Mesendoderm (in vitro differentiated cells): ENCODE measurements at regions not wholly inside any gene's neighbourhood (a gene's known extent, or its start where the extent isn't known, plus 50 kb on each side); places are given as distances from the start of the nearest gene placed in this dataset.
"Not testable (repeated sequence)": the region's sequence is repeated elsewhere in the genome, so short reads cannot be mapped to it uniquely, and the experiment has no call there.

Source experiments
- DNase-seq: peaks from one replicate; pipeline ENCODE4 v3.0.0; 2013
- H2AK5ac ChIP-seq: 2 replicates; pipeline ENCODE4 v1.6.1; 2013; ENCODE audit warnings: low read length, inconsistent platforms
- H2BK120ac ChIP-seq: 2 replicates; pipeline ENCODE4 v1.6.1; 2013; ENCODE audit warnings: low read depth, mild to moderate bottlenecking, low read length, moderate library complexity, mixed read lengths
- H2BK15ac ChIP-seq: replicated peaks from 2 replicates; pipeline ENCODE4 v1.6.1; 2013; ENCODE audit warnings: low read depth, mild to moderate bottlenecking, moderate library complexity
- H2BK5ac ChIP-seq: 2 replicates; pipeline ENCODE4 v1.6.1; 2013; ENCODE audit warnings: low read length, inconsistent platforms
- H3K18ac ChIP-seq: 2 replicates; pipeline ENCODE4 v1.6.1; 2013; ENCODE audit warnings: mild to moderate bottlenecking, low read length, mixed read lengths
- H3K23ac ChIP-seq: one replicate; pipeline ENCODE4 v1.6.1; 2013; ENCODE audit warnings: low read length
- H3K27ac ChIP-seq: 2 replicates; pipeline ENCODE4 v1.5.1; 2013; ENCODE audit warnings: low read depth, mild to moderate bottlenecking, inconsistent platforms, low read length, moderate library complexity
- H3K27me3 ChIP-seq: 2 replicates; pipeline ENCODE4 v1.6.1; 2013; ENCODE audit warnings: low read length, control low read depth, mild to moderate bottlenecking, inconsistent platforms; ENCODE audit not compliant: insufficient read depth, poor library complexity
- H3K36me3 ChIP-seq: 2 replicates; pipeline ENCODE4 v1.6.1; 2013; ENCODE audit warnings: low read length, inconsistent platforms; ENCODE audit not compliant: control insufficient read depth, insufficient read depth
- H3K4ac ChIP-seq: one replicate; pipeline ENCODE4 v1.6.1; 2013; ENCODE audit warnings: low read depth, mild to moderate bottlenecking, low read length, moderate library complexity
- H3K4me1 ChIP-seq: 2 replicates; pipeline ENCODE4 v1.6.1; 2013; ENCODE audit warnings: low read depth, low read length, inconsistent platforms; ENCODE audit not compliant: control insufficient read depth
- H3K4me2 ChIP-seq: 2 replicates; pipeline ENCODE4 v1.6.1; 2013; ENCODE audit warnings: low read length
- H3K4me3 ChIP-seq: 2 replicates; pipeline ENCODE4 v1.5.1; 2013; ENCODE audit warnings: mild to moderate bottlenecking, low read length
- H3K56ac ChIP-seq: one replicate; pipeline ENCODE4 v1.6.1; 2013; ENCODE audit warnings: low read length
- H3K79me1 ChIP-seq: 2 replicates; pipeline ENCODE4 v1.6.1; 2013; ENCODE audit warnings: low read length, inconsistent platforms
- H3K79me2 ChIP-seq: 2 replicates; pipeline ENCODE4 v1.6.1; 2013; ENCODE audit warnings: mild to moderate bottlenecking, low read length; ENCODE audit not compliant: control insufficient read depth, insufficient read depth
- H3K9ac ChIP-seq: 2 replicates; pipeline ENCODE4 v1.6.1; 2013; ENCODE audit warnings: low read length, inconsistent platforms
- H4K5ac ChIP-seq: one replicate; pipeline ENCODE4 v1.6.1; 2013; ENCODE audit warnings: low read length
- H4K8ac ChIP-seq: one replicate; pipeline ENCODE4 v1.6.1; 2013; ENCODE audit warnings: low read depth, mild to moderate bottlenecking, control low read depth, low read length, moderate library complexity
- WGBS: extraction: QIAGEN DNeasy Blood & Tissue Kit; methylation state at CpG from one replicate; pipeline ENCODE4 v1.1.7; 2013; ENCODE audit warnings: low lambda C conversion rate, missing lambda C conversion rate; ENCODE audit not compliant: insufficient coverage; ENCODE audit errors: extremely low coverage; 5-methylcytosine and 5-hydroxymethylcytosine counted together

DNA sequence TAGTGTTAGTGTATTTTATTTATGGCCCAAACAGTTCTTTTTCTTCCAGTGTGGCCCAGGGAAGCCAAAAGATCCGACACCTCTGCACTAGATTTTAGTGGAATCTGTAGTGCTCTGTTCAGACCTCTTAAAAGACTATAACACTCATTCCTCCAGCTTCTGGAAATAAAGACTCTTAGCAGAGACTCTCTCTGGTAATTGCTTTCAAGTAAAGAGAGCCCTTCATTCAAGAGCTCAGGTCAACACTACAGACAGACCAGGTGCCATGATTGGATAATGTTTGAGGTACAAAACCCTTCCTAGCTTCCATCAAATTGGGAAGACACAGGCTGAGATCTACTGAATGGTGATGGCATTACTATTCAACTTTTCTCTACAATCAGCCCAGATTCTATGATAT lies 255.8 kb downstream of the PRDM9 start:
- H2BK5ac ChIP-seq, result no peak overlapping the region
- no peak overlapping the region for H4K8ac ChIP-seq
- no peak overlapping the region for H3K4me3 ChIP-seq
- H3K4me1 ChIP-seq, result no peaks in the 10 kb centered on the region
- no peak overlapping the region for H2AK5ac ChIP-seq
- H3K4me2 ChIP-seq, result no peak overlapping the region
- no peak overlapping the region for H3K18ac ChIP-seq
- H3K27ac ChIP-seq, result no peak overlapping the region
- no peaks in the 10 kb centered on the region for H3K79me2 ChIP-seq
- no peak overlapping the region for H2BK15ac ChIP-seq
- no peak overlapping the region for H2BK120ac ChIP-seq
- H3K4ac ChIP-seq, result no peak overlapping the region
- H3K27me3 ChIP-seq, result no peaks in the 10 kb centered on the region
- H3K36me3 ChIP-seq, result no peaks in the 10 kb centered on the region
- no peak overlapping the region for H3K9ac ChIP-seq
- no peaks in the 10 kb centered on the region for H3K79me1 ChIP-seq
- H3K56ac ChIP-seq, result no peak overlapping the region
- WGBS, result no CpG with 5 or more reads among the region's 1 CpG
- no peak overlapping the region for H3K23ac ChIP-seq
- H4K5ac ChIP-seq, result no peak overlapping the region
- DNase-seq, result no peak

DNA sequence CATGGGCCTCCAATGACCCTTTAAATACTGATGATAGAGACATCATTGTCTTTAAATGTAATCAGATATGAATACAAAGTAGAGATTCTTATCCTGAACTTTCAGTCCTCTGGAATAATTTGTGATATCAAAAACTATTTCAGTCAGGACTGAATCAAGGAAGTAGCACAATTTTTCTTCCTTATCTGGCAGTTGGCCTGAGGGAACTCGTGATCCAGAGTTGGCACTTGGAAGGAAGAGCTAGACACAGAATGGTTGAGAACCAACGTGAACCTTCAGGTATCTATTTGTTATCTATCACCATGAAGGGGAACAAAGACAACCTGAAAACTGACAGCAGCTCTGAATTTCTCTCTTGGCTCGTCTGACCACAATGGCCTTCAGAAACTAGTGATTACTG lies 269.3 kb downstream of the PRDM9 start:
- H3K4me1 ChIP-seq, result no peaks in the 10 kb centered on the region
- peak; percentile 10 for DNase-seq
- H4K8ac ChIP-seq, result no peak overlapping the region
- no peak overlapping the region for H4K5ac ChIP-seq
- no peak overlapping the region for H3K27ac ChIP-seq
- no peak overlapping the region for H2BK5ac ChIP-seq
- no peak overlapping the region for H3K4ac ChIP-seq
- no peak overlapping the region for H2BK15ac ChIP-seq
- WGBS, result no CpG with 5 or more reads among the region's 3 CpGs
- H3K4me3 ChIP-seq, result no peak overlapping the region
- no peak overlapping the region for H2AK5ac ChIP-seq
- H3K23ac ChIP-seq, result no peak overlapping the region
- no peaks in the 10 kb centered on the region for H3K79me2 ChIP-seq
- H3K27me3 ChIP-seq, result no peaks in the 10 kb centered on the region
- no peaks in the 10 kb centered on the region for H3K79me1 ChIP-seq
- no peaks in the 10 kb centered on the region for H3K36me3 ChIP-seq
- no peak overlapping the region for H3K9ac ChIP-seq
- H3K4me2 ChIP-seq, result no peak overlapping the region
- H3K18ac ChIP-seq, result no peak overlapping the region
- H3K56ac ChIP-seq, result no peak overlapping the region
- H2BK120ac ChIP-seq, result no peak overlapping the region

DNA sequence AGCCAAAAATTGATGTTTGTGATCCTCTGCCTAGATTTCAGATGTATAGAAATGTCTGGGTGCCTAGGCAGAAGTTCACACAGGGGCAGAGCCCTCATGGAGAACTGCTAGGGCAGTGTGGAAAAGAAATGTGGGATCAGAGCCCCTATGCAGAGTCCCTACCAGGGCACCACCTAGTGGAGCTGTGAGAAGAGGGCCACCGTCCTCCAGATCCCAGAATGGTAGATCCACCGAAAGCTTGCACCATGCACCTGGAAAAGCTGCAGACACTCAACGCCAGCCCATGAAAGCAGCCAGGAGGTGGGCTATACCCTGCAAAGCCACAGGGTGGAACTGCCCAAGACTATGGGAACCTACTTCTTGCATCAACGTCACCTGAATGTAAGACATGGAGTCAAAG lies 292.9 kb downstream of the PRDM9 start:
- not testable (repeated sequence) for H3K18ac ChIP-seq, H2BK15ac ChIP-seq, H3K79me1 ChIP-seq, H3K36me3 ChIP-seq, H3K4me1 ChIP-seq, H3K9ac ChIP-seq, H2AK5ac ChIP-seq, H2BK120ac ChIP-seq, H3K23ac ChIP-seq, H3K79me2 ChIP-seq, H2BK5ac ChIP-seq, H3K56ac ChIP-seq, H4K5ac ChIP-seq, H3K27me3 ChIP-seq, H3K4me2 ChIP-seq, H3K4me3 ChIP-seq, H4K8ac ChIP-seq, H3K27ac ChIP-seq, H3K4ac ChIP-seq
- DNase-seq, result peak; percentile 37
- WGBS, result no CpG with 5 or more reads among the region's 4 CpGs

DNA sequence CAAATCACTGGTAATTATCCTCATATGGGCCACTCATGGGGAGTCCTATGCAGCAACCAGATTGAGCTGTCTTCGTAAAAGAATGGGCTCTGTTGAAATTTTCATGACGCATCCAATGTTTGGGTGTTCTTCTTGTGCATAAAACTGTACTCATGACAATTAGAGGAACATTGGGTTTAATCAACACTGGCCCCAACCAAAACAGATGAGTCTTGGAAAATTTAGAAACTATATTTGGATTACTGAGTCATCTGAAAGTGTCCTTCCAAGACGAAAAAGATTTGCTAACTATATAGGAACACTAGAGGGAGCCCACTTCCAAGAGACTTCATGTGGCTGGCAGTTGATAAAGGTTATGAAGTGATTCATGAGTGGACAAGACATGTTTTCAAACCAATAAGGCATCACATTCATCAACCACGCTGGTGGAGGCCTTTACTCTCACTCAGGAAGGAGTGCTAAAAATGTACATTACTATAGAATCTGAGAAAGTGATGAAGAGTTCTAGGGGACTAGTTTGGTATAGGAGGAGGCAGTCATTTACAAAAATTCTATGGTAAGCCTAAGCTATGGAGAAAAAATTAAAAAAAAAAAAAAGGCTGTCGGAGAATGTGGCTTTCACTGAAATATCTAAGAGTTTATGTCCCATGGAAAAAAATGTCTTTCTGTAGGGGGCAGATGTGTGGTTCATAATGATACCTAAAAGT lies 313.5 kb downstream of the PRDM9 start:
- Histone ChIP-seq H3K79me1 (no peaks in the 10 kb centered on the region), H3K27me3 (no peaks in the 10 kb centered on the region), H3K18ac (no peak overlapping the region), H3K4me1 (no peaks in the 10 kb centered on the region), H3K4ac (no peak overlapping the region), H2BK120ac (no peak overlapping the region), H3K23ac (no peak overlapping the region), H3K36me3 (no peaks in the 10 kb centered on the region), H4K5ac (no peak overlapping the region), H3K56ac (no peak overlapping the region), H3K27ac (no peak overlapping the region), H3K9ac (no peak overlapping the region), H2BK5ac (no peak overlapping the region), H4K8ac (no peak overlapping the region), H3K79me2 (no peaks in the 10 kb centered on the region), H3K4me3 (no peak overlapping the region), H2AK5ac (no peak overlapping the region), H3K4me2 (no peak overlapping the region), H2BK15ac (no peak overlapping the region)
- WGBS, result no CpG with 5 or more reads among the region's 5 CpGs
- peak; percentile 47 for DNase-seq

DNA sequence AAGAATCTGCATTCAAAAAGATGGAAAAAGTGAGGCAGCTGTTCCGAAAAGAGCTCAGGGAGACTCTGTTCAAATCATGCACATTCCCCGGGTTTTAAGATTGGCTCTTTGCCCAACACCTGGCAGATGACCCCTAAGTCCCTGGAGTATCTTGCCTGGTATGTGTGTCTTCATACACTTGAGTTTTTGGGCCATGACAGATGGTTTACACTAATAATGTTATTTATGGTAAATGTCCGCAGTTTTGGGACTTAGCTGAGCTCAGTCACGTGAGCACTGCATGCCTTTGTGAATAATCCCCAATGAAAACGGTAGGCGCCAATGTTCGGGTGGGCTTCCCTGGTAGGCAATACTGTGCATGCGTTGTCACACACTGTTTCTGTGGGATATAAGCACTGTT lies 316.1 kb downstream of the PRDM9 start:
- H3K27me3 ChIP-seq, result no peaks in the 10 kb centered on the region

DNA sequence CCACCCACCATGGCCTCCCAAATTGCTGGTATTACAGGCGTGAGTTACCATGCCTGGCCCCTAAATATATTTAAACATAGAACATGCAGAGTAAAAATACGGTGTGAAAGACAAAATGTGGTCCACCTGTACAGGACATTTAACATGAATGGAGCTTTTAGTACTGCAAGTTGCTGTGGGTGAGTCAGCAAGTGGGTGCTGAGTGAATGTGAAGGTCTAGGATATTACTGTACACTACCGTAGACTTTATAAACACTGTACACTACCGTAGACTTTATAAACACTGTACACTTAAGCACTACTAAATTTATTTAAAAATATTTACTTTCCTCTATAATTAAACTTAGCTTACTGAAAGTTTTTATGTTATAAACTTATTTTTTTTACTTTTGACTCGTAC lies 317.8 kb downstream of the PRDM9 start:
- no peak for DNase-seq
- H2AK5ac ChIP-seq, result no peak overlapping the region
- no peak overlapping the region for H3K4ac ChIP-seq
- no peaks in the 10 kb centered on the region for H3K27me3 ChIP-seq
- no peak overlapping the region for H3K56ac ChIP-seq
- H3K27ac ChIP-seq, result no peak overlapping the region
- no peaks in the 10 kb centered on the region for H3K36me3 ChIP-seq
- H3K18ac ChIP-seq, result no peak overlapping the region
- 100% methylated on average over 1 of the region's 5 CpGs for WGBS
- no peak overlapping the region for H2BK15ac ChIP-seq
- no peak overlapping the region for H2BK120ac ChIP-seq
- no peaks in the 10 kb centered on the region for H3K4me1 ChIP-seq
- H4K8ac ChIP-seq, result no peak overlapping the region
- H3K4me3 ChIP-seq, result no peak overlapping the region
- H4K5ac ChIP-seq, result no peak overlapping the region
- H3K79me2 ChIP-seq, result no peaks in the 10 kb centered on the region
- H3K4me2 ChIP-seq, result no peak overlapping the region
- no peak overlapping the region for H2BK5ac ChIP-seq
- no peaks in the 10 kb centered on the region for H3K79me1 ChIP-seq
- H3K23ac ChIP-seq, result no peak overlapping the region
- H3K9ac ChIP-seq, result no peak overlapping the region

More for the DNA sequence above, 316.1 kb downstream of the PRDM9 start:
- DNase-seq, result no peak
- Histone ChIP-seq H3K23ac (no peak overlapping the region), H2AK5ac (no peak overlapping the region), H3K79me1 (no peaks in the 10 kb centered on the region), H3K27ac (no peak overlapping the region), H3K4me2 (no peak overlapping the region), H3K36me3 (no peaks in the 10 kb centered on the region), H3K4ac (no peak overlapping the region), H3K9ac (no peak overlapping the region), H2BK15ac (no peak overlapping the region), H2BK120ac (no peak overlapping the region), H3K4me1 (no peaks in the 10 kb centered on the region), H4K8ac (no peak overlapping the region), H3K18ac (no peak overlapping the region), H2BK5ac (no peak overlapping the region), H3K79me2 (no peaks in the 10 kb centered on the region), H3K56ac (no peak overlapping the region), H4K5ac (no peak overlapping the region), H3K4me3 (no peak overlapping the region)
- WGBS, result no CpG with 5 or more reads among the region's 8 CpGs
